ENCODE measurements at regions not wholly inside any gene's neighbourhood (a gene's known extent, or its start where the extent isn't known, plus 50 kb on each side); places are given as distances from the start of the nearest gene placed in this dataset.

GRCh38 chr10:30228417-30229036, 120.6 kb downstream of the MTPAP start:
- peaks cover 0 to 6% (median 0%) of the 10 kb centered on the region in 4 donors for H3K4me1 ChIP-seq
- DNase-seq (ENCODE audit: low spot score in 2 of 2), result no peak
- 79 to 87% methylated on average over 4 to 5 of the region's 5 CpGs for WGBS, 2 donors

GRCh38 chr10:30227481-30227880, 121.6 kb downstream of the MTPAP start:
- H3K27me3 ChIP-seq, result no peaks in the 10 kb centered on the region
- TF ChIP-seq POLR2A (IDR thresholded peaks at IDR 0.05) (no peak), CTCF (IDR thresholded peaks at IDR 0.05) (no peak), EP300 (IDR thresholded peaks at IDR 0.05) (no peak)
- 69 to 85% methylated on average over 6 of the region's 6 CpGs for whole genome bisulfite sequencing, 2 donors
- H3K4me3 ChIP-seq, result no peak overlapping the region
- H3K9me3 ChIP-seq, result no peaks in the 10 kb centered on the region
- no peak for DNase-seq (ENCODE audit: low spot score in 2 of 2)
- H3K4me1 ChIP-seq, result peaks cover 0 to 6% (median 0%) of the 10 kb centered on the region in 4 donors
- H3K27ac ChIP-seq, result no peak overlapping the region
- H3K36me3 ChIP-seq, result no peaks in the 10 kb centered on the region

More at GRCh38 chr10:30228417-30229036, 120.6 kb downstream of the MTPAP start:
- no peak overlapping the region for H3K27ac ChIP-seq
- H3K9me3 ChIP-seq, result no peaks in the 10 kb centered on the region
- no peaks in the 10 kb centered on the region for H3K36me3 ChIP-seq
- no peaks in the 10 kb centered on the region for H3K27me3 ChIP-seq
- no peak overlapping the region for H3K4me3 ChIP-seq
- TF ChIP-seq POLR2A (IDR thresholded peaks at IDR 0.05), result no peak
- no peak for TF ChIP-seq CTCF (IDR thresholded peaks at IDR 0.05)
- TF ChIP-seq EP300 (IDR thresholded peaks at IDR 0.05), result no peak

DNA sequence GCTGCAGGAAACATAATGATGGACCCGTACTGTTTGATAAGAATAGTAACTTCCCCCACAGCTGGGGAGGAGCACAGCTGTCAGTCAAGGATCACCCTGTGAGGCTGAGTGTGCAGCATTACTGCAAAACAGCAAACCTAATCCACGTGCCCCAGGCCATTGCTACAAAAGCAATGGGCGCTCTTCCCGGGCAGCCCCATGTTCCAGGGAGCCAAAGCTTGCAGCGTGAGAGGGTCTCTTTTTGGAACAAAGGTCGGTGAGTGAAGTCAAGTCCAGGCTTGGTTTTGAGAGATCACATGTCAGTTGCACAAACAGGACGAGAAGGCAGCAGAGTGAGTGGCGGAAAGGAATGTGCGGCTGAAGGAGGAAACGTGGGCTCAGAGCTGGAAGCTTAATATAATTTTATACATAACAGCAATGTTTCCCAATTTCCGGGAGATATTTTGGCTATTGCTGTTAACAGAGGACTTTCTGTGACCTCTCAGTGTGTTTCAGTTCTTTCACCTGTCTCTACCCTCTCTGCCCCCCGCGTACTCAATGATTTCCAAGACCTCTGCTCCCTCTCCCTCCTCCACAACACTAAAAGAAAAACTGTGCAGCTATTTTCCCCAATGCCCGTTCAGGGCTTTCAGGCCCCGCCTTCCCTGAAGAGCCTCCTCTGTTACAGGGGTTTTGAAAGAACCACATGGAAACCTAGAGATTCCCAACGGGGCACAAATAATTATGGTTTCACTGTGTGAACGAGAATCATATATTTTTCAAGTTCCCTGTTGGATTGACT, 128.9 kb downstream of the MTPAP start:
- H3K27ac ChIP-seq, result no peak overlapping the region
- H3K9me3 ChIP-seq, result no peaks in the 10 kb centered on the region
- TF ChIP-seq EP300 (IDR thresholded peaks at IDR 0.05), result peak in 1 of 2 donors; percentile 15
- no peak for TF ChIP-seq CTCF (IDR thresholded peaks at IDR 0.05)
- 26 to 28% methylated on average over 17 of the region's 17 CpGs for WGBS, 2 donors
- H3K27me3 ChIP-seq, result no peaks in the 10 kb centered on the region
- H3K36me3 ChIP-seq, result no peaks in the 10 kb centered on the region
- peaks cover 0 to 15% (median 0%) of the 10 kb centered on the region in 4 donors for H3K4me1 ChIP-seq
- peak in 1 of 2 donors; percentile 13 for DNase-seq (ENCODE audit: low spot score in 2 of 2)
- H3K4me3 ChIP-seq, result peak overlapping the region in 1 of 4 donors; percentile 4

GRCh38 chr10:30216821-30217220, 132.3 kb downstream of the MTPAP start:
- Histone ChIP-seq H3K27ac (no peak overlapping the region), H3K36me3 (no peaks in the 10 kb centered on the region), H3K4me1 (peaks cover 0 to 18% (median 0%) of the 10 kb centered on the region in 4 donors), H3K4me3 (no peak overlapping the region), H3K9me3 (no peaks in the 10 kb centered on the region), H3K27me3 (no peaks in the 10 kb centered on the region)
- 91 to 92% methylated on average over 4 of the region's 4 CpGs for WGBS, 2 donors
- TF ChIP-seq POLR2A (IDR thresholded peaks at IDR 0.05) (no peak), CTCF (IDR thresholded peaks at IDR 0.05) (no peak), EP300 (IDR thresholded peaks at IDR 0.05) (no peak)
- no peak for DNase-seq (ENCODE audit: low spot score in 2 of 2)

DNA sequence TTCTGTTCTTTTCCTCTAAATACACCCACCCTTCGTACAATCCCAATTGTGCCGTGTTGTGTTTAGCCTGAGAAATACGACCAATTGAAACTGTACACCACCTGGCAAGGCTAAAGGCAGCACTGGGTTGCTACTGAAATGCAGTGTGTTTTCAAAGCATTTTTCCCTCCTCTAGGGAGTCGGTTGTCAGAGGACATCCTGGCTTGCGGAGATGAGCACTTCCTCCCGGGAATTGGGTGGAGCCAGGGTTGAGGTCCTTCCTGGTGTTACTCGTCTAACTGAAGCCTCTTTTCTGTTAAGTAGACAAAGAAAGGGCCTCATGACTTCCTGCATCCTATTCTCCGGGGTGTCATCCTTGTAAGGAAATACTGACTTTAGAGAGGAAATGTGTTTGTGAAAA, 133.5 kb downstream of the MTPAP start:
- no peak for TF ChIP-seq POLR2A (IDR thresholded peaks at IDR 0.05)
- no peak for TF ChIP-seq CTCF (IDR thresholded peaks at IDR 0.05)
- peak in 1 of 2 donors; percentile 7 for TF ChIP-seq EP300 (IDR thresholded peaks at IDR 0.05)
- no peak for DNase-seq (ENCODE audit: low spot score in 2 of 2)
- H3K27ac ChIP-seq, result peak overlapping the region in 1 of 4 donors; percentile 40
- no peaks in the 10 kb centered on the region for H3K27me3 ChIP-seq
- no peak overlapping the region for H3K4me3 ChIP-seq
- WGBS, 2 donors, result 40 to 56% methylated on average over 8 of the region's 8 CpGs
- no peaks in the 10 kb centered on the region for H3K36me3 ChIP-seq
- no peaks in the 10 kb centered on the region for H3K9me3 ChIP-seq
- H3K4me1 ChIP-seq, result peaks cover 0 to 18% (median 0%) of the 10 kb centered on the region in 4 donors
